GM12891 (cell line): ENCODE measurements at regions not wholly inside any gene's neighbourhood (a gene's known extent, or its start where the extent isn't known, plus 50 kb on each side); places are given as distances from the start of the nearest gene placed in this dataset.
"Not testable (repeated sequence)": the region's sequence is repeated elsewhere in the genome, so short reads cannot be mapped to it uniquely, and the experiment has no call there.

ENCODE experiments used
- PAX5 ChIP-seq: IDR thresholded peaks from 2 replicates; pipeline ENCODE4 v1.6.1; 2011; ENCODE audit warnings: low read length, moderate library complexity, mild to moderate bottlenecking; ENCODE audit not compliant: insufficient read depth, severe bottlenecking
- POLR2A ChIP-seq: IDR thresholded peaks from 2 replicates; pipeline ENCODE4 v1.6.1; 2011; ENCODE audit warnings: low read depth, low read length, control low read depth
- POLR2AphosphoS5 ChIP-seq: IDR thresholded peaks from 2 replicates; pipeline ENCODE4 v1.6.1; 2011; ENCODE audit warnings: low read depth, low read length, control low read depth
- TAF1 ChIP-seq: IDR thresholded peaks from 2 replicates; pipeline ENCODE4 v1.6.1; 2011; ENCODE audit warnings: low read depth, low read length, control low read depth

GRCh38 chr15:77895145-77895544, 182.4 kb downstream of the TBC1D2B start:
- TF ChIP-seq POLR2A, TAF1, POLR2AphosphoS5, PAX5: not testable (repeated sequence)
